IPS-15b (cell line): ENCODE measurements at regions not wholly inside any gene's neighbourhood (a gene's known extent, or its start where the extent isn't known, plus 50 kb on each side); places are given as distances from the start of the nearest gene placed in this dataset.

Experiments used
- H3K27me3 ChIP-seq: one replicate; pipeline ENCODE4 v1.6.1; 2013; ENCODE audit warnings: low read length; ENCODE audit not compliant: control insufficient read depth, insufficient read depth
- H3K36me3 ChIP-seq: one replicate; pipeline ENCODE4 v1.6.1; 2013; ENCODE audit warnings: low read length; ENCODE audit not compliant: control insufficient read depth, insufficient read depth
- H3K4me1 ChIP-seq: one replicate; pipeline ENCODE4 v1.6.1; 2013; ENCODE audit warnings: mild to moderate bottlenecking, low read length; ENCODE audit not compliant: control insufficient read depth, insufficient read depth
- H3K4me3 ChIP-seq: one replicate; pipeline ENCODE4 v1.5.1; 2013; ENCODE audit warnings: low read depth, low read length
- H3K9ac ChIP-seq: one replicate; pipeline ENCODE4 v1.6.1; 2013; ENCODE audit warnings: low read depth, mild to moderate bottlenecking, low read length
- H3K9me3 ChIP-seq: one replicate; pipeline ENCODE4 v1.6.1; 2013; ENCODE audit warnings: mild to moderate bottlenecking, low read length; ENCODE audit not compliant: control insufficient read depth, insufficient read depth

- Histone ChIP-seq H3K9ac (no peak overlapping the region), H3K27me3 (no peaks in the 10 kb centered on the region), H3K36me3 (no peaks in the 10 kb centered on the region), H3K9me3 (no peaks in the 10 kb centered on the region), H3K4me1 (peaks cover 9% of the 10 kb centered on the region), H3K4me3 (no peak overlapping the region)
These were observed 403.6 kb downstream of the RRAGC start for GRCh38 chr1:38455829-38456530.

DNA sequence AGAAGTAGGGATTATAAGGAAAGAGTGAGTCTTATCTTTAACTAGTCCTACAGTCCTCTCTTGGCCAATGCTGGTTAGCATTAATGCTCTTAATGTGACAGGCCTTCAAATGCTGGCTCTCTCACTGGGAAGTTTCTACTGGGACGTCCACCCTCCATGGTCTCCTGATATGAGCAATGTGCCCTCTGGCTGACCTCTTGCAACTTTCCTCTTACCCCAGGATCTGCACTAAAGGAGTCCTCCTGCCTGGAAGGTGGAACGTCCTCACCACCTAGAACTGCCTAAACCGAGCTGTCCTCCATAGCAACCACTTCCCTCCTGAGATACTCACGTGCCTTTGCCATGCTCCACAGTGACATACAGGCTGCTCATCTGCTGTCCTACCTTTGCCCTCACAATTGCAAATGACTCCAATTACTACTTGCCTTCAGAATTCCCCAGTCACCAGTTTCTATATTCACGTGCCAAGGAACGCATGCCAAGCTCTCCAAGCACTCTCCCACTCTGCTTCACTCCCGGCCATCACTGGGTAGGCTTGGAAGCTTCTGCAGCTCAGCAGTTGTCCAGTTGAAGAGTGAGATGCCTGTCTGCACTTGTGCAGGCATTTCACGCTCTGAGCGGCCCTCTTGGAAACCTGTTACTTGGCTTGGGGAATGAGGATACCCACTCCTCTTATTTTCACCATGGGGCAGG, 404.7 kb downstream of the RRAGC start:
- no peak overlapping the region for H3K4me3 ChIP-seq
- no peaks in the 10 kb centered on the region for H3K9me3 ChIP-seq
- no peaks in the 10 kb centered on the region for H3K27me3 ChIP-seq
- no peak overlapping the region for H3K9ac ChIP-seq
- H3K36me3 ChIP-seq: no peaks in the 10 kb centered on the region
- H3K4me1 ChIP-seq: peaks cover 9% of the 10 kb centered on the region

GRCh38 chr1:38454236-38454635, 405.3 kb downstream of the RRAGC start:
- no peaks in the 10 kb centered on the region for H3K36me3 ChIP-seq
- H3K4me1 ChIP-seq: peaks cover 13% of the 10 kb centered on the region
- no peaks in the 10 kb centered on the region for H3K9me3 ChIP-seq
- H3K27me3 ChIP-seq: no peaks in the 10 kb centered on the region
- H3K4me3 ChIP-seq: no peak overlapping the region
- no peak overlapping the region for H3K9ac ChIP-seq

- peaks cover 14% of the 10 kb centered on the region for H3K4me1 ChIP-seq
- H3K9me3 ChIP-seq: no peaks in the 10 kb centered on the region
- no peaks in the 10 kb centered on the region for H3K36me3 ChIP-seq
- no peak overlapping the region for H3K4me3 ChIP-seq
- H3K9ac ChIP-seq: no peak overlapping the region
- H3K27me3 ChIP-seq: no peaks in the 10 kb centered on the region
These were observed 405.7 kb upstream of the POU3F1 start for GRCh38 chr1:38452246-38452645.

DNA sequence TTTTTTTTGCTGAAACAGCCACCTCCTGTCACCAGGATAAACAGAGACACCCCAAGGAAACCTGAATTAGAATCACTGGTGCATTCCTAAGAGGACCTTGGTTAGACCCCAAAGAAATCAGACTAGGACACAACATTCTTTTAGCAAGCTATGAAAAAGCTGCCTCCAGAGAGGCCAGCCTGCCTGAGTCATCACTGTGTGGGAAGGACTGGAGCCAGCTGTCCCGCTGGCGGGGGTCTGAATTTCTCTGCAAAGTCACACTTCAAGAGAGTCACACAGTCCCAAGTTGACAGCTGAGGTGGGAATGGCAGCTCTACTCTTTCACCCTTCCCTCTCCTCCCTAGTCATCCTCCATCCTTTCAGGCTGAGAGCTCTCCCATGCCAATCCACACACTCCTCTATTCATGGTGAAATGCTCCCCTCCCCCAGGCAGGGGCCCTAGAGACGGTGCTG, 405.0 kb upstream of the POU3F1 start:
- Histone ChIP-seq H3K9ac (no peak overlapping the region), H3K27me3 (no peaks in the 10 kb centered on the region), H3K4me1 (peaks cover 14% of the 10 kb centered on the region), H3K36me3 (no peaks in the 10 kb centered on the region), H3K4me3 (no peak overlapping the region), H3K9me3 (no peaks in the 10 kb centered on the region)

DNA sequence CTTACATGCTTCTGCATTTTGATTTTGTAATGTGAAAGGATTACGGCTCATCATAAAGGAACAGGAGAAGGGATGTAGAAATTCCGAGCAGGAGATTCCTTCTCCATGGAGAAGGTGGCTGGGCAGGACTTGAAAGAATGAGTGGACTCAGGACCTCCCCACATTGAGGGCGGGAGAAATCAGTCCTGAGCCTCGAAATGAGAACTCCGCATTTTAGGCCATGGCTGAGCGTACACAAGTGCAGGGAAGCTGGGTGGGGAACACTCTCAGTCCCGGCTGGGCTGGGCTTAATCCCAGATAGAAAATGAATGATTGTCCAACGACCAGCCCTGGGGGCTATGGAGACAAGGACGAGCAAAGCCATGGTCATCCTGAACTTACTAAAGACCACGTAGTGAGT, 402.3 kb upstream of the POU3F1 start:
- H3K4me3 ChIP-seq: no peak overlapping the region
- no peak overlapping the region for H3K9ac ChIP-seq
- H3K4me1 ChIP-seq: peaks cover 14% of the 10 kb centered on the region
- no peaks in the 10 kb centered on the region for H3K36me3 ChIP-seq
- H3K9me3 ChIP-seq: no peaks in the 10 kb centered on the region
- no peaks in the 10 kb centered on the region for H3K27me3 ChIP-seq

- Histone ChIP-seq H3K27me3 (no peaks in the 10 kb centered on the region), H3K36me3 (no peaks in the 10 kb centered on the region), H3K4me3 (no peak overlapping the region), H3K9ac (no peak overlapping the region), H3K4me1 (peaks cover 13% of the 10 kb centered on the region), H3K9me3 (no peaks in the 10 kb centered on the region)
These were observed 400.3 kb upstream of the POU3F1 start for GRCh38 chr1:38446936-38447335.

- Histone ChIP-seq H3K36me3 (no peaks in the 10 kb centered on the region), H3K4me1 (peaks cover 5% of the 10 kb centered on the region), H3K9me3 (no peaks in the 10 kb centered on the region), H3K4me3 (no peak overlapping the region), H3K27me3 (no peaks in the 10 kb centered on the region), H3K9ac (no peak overlapping the region)
These were observed 398.3 kb upstream of the POU3F1 start for GRCh38 chr1:38444770-38445442.

GRCh38 chr1:38444311-38444710, 397.7 kb upstream of the POU3F1 start:
- Histone ChIP-seq H3K9me3 (no peaks in the 10 kb centered on the region), H3K36me3 (no peaks in the 10 kb centered on the region), H3K4me1 (peaks cover 1% of the 10 kb centered on the region), H3K27me3 (no peaks in the 10 kb centered on the region), H3K9ac (no peak overlapping the region), H3K4me3 (no peak overlapping the region)

GRCh38 chr1:38440402-38440801, 393.8 kb upstream of the POU3F1 start:
- Histone ChIP-seq H3K27me3 (no peaks in the 10 kb centered on the region), H3K36me3 (no peaks in the 10 kb centered on the region), H3K4me1 (no peaks in the 10 kb centered on the region), H3K4me3 (no peak overlapping the region), H3K9me3 (no peaks in the 10 kb centered on the region), H3K9ac (no peak overlapping the region)

DNA sequence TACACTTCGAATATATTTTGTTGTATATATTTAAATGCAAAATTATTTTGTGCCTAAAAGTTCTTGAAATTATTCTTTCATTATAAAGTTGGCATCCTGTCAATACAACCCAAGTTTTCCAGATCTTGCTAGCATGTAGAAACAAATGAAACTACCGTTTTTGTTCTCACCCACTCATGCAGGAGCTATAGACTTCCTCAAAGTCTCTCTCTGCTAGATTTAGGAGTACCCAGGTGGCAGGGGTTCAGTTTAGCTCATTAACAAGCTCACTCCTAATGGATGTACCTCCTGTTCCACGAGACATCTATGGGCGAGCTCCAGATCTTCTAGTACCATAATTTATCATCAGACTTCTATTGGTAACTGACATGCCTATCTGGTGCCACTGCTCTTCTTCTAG, 390.2 kb upstream of the POU3F1 start:
- H3K9me3 ChIP-seq: no peaks in the 10 kb centered on the region
- peaks cover 8% of the 10 kb centered on the region for H3K4me1 ChIP-seq
- H3K27me3 ChIP-seq: no peaks in the 10 kb centered on the region
- no peak overlapping the region for H3K9ac ChIP-seq
- H3K4me3 ChIP-seq: no peak overlapping the region
- peaks cover under 1% of the 10 kb centered on the region for H3K36me3 ChIP-seq

- no peaks in the 10 kb centered on the region for H3K9me3 ChIP-seq
- H3K4me1 ChIP-seq: peaks cover 14% of the 10 kb centered on the region
- H3K36me3 ChIP-seq: peaks cover 8% of the 10 kb centered on the region
- no peak overlapping the region for H3K9ac ChIP-seq
- H3K4me3 ChIP-seq: no peak overlapping the region
- no peaks in the 10 kb centered on the region for H3K27me3 ChIP-seq
These were observed 389.4 kb upstream of the POU3F1 start for GRCh38 chr1:38436006-38436405.
